ENCODE measurements at regions not wholly inside any gene's neighbourhood (a gene's known extent, or its start where the extent isn't known, plus 50 kb on each side); places are given as distances from the start of the nearest gene placed in this dataset.

GRCh38 chr4:3864742-3865721 is 98.8 kb downstream of the ADRA2C start:
- no peak for DNase-seq (ENCODE audit: extremely low read depth, low read depth)

- DNase-seq (ENCODE audit: extremely low read depth, low read depth), result no peak
These were observed 100.0 kb downstream of the ADRA2C start for GRCh38 chr4:3865986-3866812.

- no peak for DNase-seq (ENCODE audit: extremely low read depth, low read depth)
These were observed 100.6 kb downstream of the ADRA2C start for GRCh38 chr4:3866813-3867129.

- no peak for DNase-seq (ENCODE audit: extremely low read depth, low read depth)
These were observed 101.4 kb downstream of the ADRA2C start for GRCh38 chr4:3867403-3868100.

GRCh38 chr4:3868211-3869173 is 102.3 kb downstream of the ADRA2C start:
- no peak for DNase-seq (ENCODE audit: extremely low read depth, low read depth)

- DNase-seq (ENCODE audit: extremely low read depth, low read depth), result no peak
These were observed 103.0 kb downstream of the ADRA2C start for GRCh38 chr4:3869174-3869572.

- DNase-seq (ENCODE audit: extremely low read depth, low read depth), result no peak
These were observed 103.7 kb downstream of the ADRA2C start for GRCh38 chr4:3869661-3870566.

GRCh38 chr4:3870567-3870962 is 104.4 kb downstream of the ADRA2C start:
- no peak for DNase-seq (ENCODE audit: extremely low read depth, low read depth)

GRCh38 chr4:3871181-3871852 is 105.1 kb downstream of the ADRA2C start:
- DNase-seq (ENCODE audit: extremely low read depth, low read depth), result no peak

- no peak for DNase-seq (ENCODE audit: extremely low read depth, low read depth)
These were observed 106.0 kb downstream of the ADRA2C start for GRCh38 chr4:3871881-3872833.

GRCh38 chr4:3872834-3873313 is 106.7 kb downstream of the ADRA2C start:
- DNase-seq (ENCODE audit: extremely low read depth, low read depth), result no peak

- no peak for DNase-seq (ENCODE audit: extremely low read depth, low read depth)
These were observed 107.3 kb downstream of the ADRA2C start for GRCh38 chr4:3873408-3874027.

- no peak for DNase-seq (ENCODE audit: extremely low read depth, low read depth)
These were observed 107.8 kb downstream of the ADRA2C start for GRCh38 chr4:3874028-3874415.

GRCh38 chr4:3874525-3875110 is 108.4 kb downstream of the ADRA2C start:
- DNase-seq (ENCODE audit: extremely low read depth, low read depth), result no peak

GRCh38 chr4:3875466-3875865 is 109.3 kb downstream of the ADRA2C start:
- no peak for DNase-seq (ENCODE audit: extremely low read depth, low read depth)

Data from NCI-H460 (cell line).